HG03354 (cell line): ENCODE measurements at regions not wholly inside any gene's neighbourhood (a gene's known extent, or its start where the extent isn't known, plus 50 kb on each side); places are given as distances from the start of the nearest gene placed in this dataset.

Source experiments
- ATAC-seq: cut with Tn5 transposase; IDR thresholded peaks from one replicate; pipeline ENCODE4 v1.9.1; 2021; ENCODE audit warnings: mild to moderate bottlenecking; ENCODE audit not compliant: unreplicated experiment, poor library complexity, severe bottlenecking

GRCh38 chr1:199447906-199448305 is 579.6 kb upstream of the NR5A2 start:
- no peak for ATAC-seq

GRCh38 chr1:199448646-199449045 is 578.9 kb upstream of the NR5A2 start:
- no peak for ATAC-seq

GRCh38 chr1:199449221-199449620 is 578.3 kb upstream of the NR5A2 start:
- ATAC-seq, result no peak

- no peak for ATAC-seq
These were observed 577.8 kb upstream of the NR5A2 start for GRCh38 chr1:199449681-199450080.

- no peak for ATAC-seq
These were observed 574.9 kb upstream of the NR5A2 start for GRCh38 chr1:199452627-199453026.

GRCh38 chr1:199453723-199454122 is 573.8 kb upstream of the NR5A2 start:
- no peak for ATAC-seq

GRCh38 chr1:199460933-199461332 is 566.6 kb upstream of the NR5A2 start:
- ATAC-seq, result no peak

- ATAC-seq, result peak; percentile 73
These were observed 563.9 kb upstream of the NR5A2 start for GRCh38 chr1:199463521-199464127.

GRCh38 chr1:199466961-199467360 is 560.5 kb upstream of the NR5A2 start:
- ATAC-seq, result no peak

GRCh38 chr1:199472018-199472417 is 555.5 kb upstream of the NR5A2 start:
- ATAC-seq, result no peak

- ATAC-seq, result no peak
These were observed 554.5 kb upstream of the NR5A2 start for GRCh38 chr1:199472978-199473377.

GRCh38 chr1:199474738-199475137 is 552.8 kb upstream of the NR5A2 start:
- no peak for ATAC-seq

- no peak for ATAC-seq
These were observed 545.1 kb upstream of the NR5A2 start for GRCh38 chr1:199482426-199482825.

- no peak for ATAC-seq
These were observed 537.9 kb upstream of the NR5A2 start for GRCh38 chr1:199489594-199489993.

- no peak for ATAC-seq
These were observed 536.6 kb upstream of the NR5A2 start for GRCh38 chr1:199490769-199491527.

- ATAC-seq, result no peak
These were observed 532.1 kb upstream of the NR5A2 start for GRCh38 chr1:199495432-199495831.

GRCh38 chr1:199498802-199499201 is 528.7 kb upstream of the NR5A2 start:
- ATAC-seq, result peak; percentile 77

- ATAC-seq, result no peak
These were observed 519.4 kb upstream of the NR5A2 start for GRCh38 chr1:199508072-199508471.

GRCh38 chr1:199508653-199509052 is 518.9 kb upstream of the NR5A2 start:
- no peak for ATAC-seq

GRCh38 chr1:199509456-199509855 is 518.1 kb upstream of the NR5A2 start:
- no peak for ATAC-seq

GRCh38 chr1:199510314-199510713 is 517.2 kb upstream of the NR5A2 start:
- ATAC-seq, result peak; percentile 72
